GM12878 (cell line): ENCODE measurements at regions not wholly inside any gene's neighbourhood (a gene's known extent, or its start where the extent isn't known, plus 50 kb on each side); places are given as distances from the start of the nearest gene placed in this dataset.

ENCODE experiments used
- BCL11A ChIP-seq: IDR thresholded peaks from 2 replicates; pipeline ENCODE4 v1.6.1; 2011; ENCODE audit warnings: low read depth, low read length
- CHD2 ChIP-seq: IDR thresholded peaks from 2 replicates; pipeline ENCODE4 v1.6.1; 2011; ENCODE audit warnings: low read depth, low read length, improper control_type of control experiment, borderline replicate concordance
- CTCF ChIP-seq, 3 experiments: IDR thresholded peaks in 2 of 3; conservative IDR thresholded peaks in 1 of 3; 2 replicates each; pipeline ENCODE4 v1.5.1; 2011; ENCODE audit warnings: low read depth in 3 of 3, low read length in 3 of 3, mild to moderate bottlenecking in 3 of 3, control low read depth in 2 of 3, moderate library complexity in 2 of 3, inconsistent platforms in 1 of 3, mixed read lengths in 1 of 3; ENCODE audit not compliant: control insufficient read depth in 2 of 3, insufficient read depth in 1 of 3; ENCODE audit errors: extremely low read depth in 1 of 3
- EZH2 ChIP-seq: IDR thresholded peaks from 2 replicates; pipeline ENCODE4 v1.6.1; 2012; ENCODE audit warnings: low read depth, mild to moderate bottlenecking, control low read depth, inconsistent platforms, low read length, borderline replicate concordance; ENCODE audit not compliant: control insufficient read depth
- JUND ChIP-seq: IDR thresholded peaks from 2 replicates; pipeline ENCODE4 v1.6.1; 2012; ENCODE audit warnings: low read depth, mild to moderate bottlenecking, low read length, improper control_type of control experiment, moderate library complexity
- MYC ChIP-seq: IDR thresholded peaks from 2 replicates; pipeline ENCODE4 v1.6.1; 2011; ENCODE audit warnings: mild to moderate bottlenecking, low read length, moderate library complexity, inconsistent platforms; ENCODE audit not compliant: insufficient read depth, insufficient replicate concordance, insufficient read length, severe bottlenecking
- NFYB ChIP-seq: IDR thresholded peaks from 2 replicates; pipeline ENCODE4 v1.6.1; 2011; ENCODE audit warnings: low read depth, mild to moderate bottlenecking, low read length, improper control_type of control experiment, moderate library complexity; ENCODE audit not compliant: insufficient read depth
- RBBP5 ChIP-seq: fragments of 200-600 bp; sonication (generic); conservative IDR thresholded peaks from 2 replicates; pipeline ENCODE4 v1.6.1; 2016
- RCOR1 ChIP-seq: conservative IDR thresholded peaks from 2 replicates; pipeline ENCODE4 v1.6.1; 2012; ENCODE audit warnings: low read depth, low read length, improper control_type of control experiment
- RFX5 ChIP-seq: IDR thresholded peaks from 2 replicates; pipeline ENCODE4 v1.6.1; 2011; ENCODE audit warnings: low read depth, low read length, improper control_type of control experiment
- TARDBP ChIP-seq: IDR thresholded peaks from 2 replicates; pipeline ENCODE4 v1.6.1; 2016; ENCODE audit warnings: borderline replicate concordance
- TBL1XR1 ChIP-seq: IDR thresholded peaks from 2 replicates; pipeline ENCODE4 v1.6.1; 2012; ENCODE audit warnings: low read depth, low read length, improper control_type of control experiment
- ZBTB33 ChIP-seq: fragments of 450-650 bp; IDR thresholded peaks from 2 replicates; pipeline ENCODE4 v1.6.1; 2017; ENCODE audit warnings: mild to moderate bottlenecking
- TF ChIP-seq, protein P1 (sequence below): IDR thresholded peaks from 2 replicates; pipeline ENCODE4 v1.6.1; 2011; ENCODE audit warnings: low read depth, mild to moderate bottlenecking, low read length, moderate library complexity, borderline replicate concordance; ENCODE audit errors: extremely low read depth

DNA sequence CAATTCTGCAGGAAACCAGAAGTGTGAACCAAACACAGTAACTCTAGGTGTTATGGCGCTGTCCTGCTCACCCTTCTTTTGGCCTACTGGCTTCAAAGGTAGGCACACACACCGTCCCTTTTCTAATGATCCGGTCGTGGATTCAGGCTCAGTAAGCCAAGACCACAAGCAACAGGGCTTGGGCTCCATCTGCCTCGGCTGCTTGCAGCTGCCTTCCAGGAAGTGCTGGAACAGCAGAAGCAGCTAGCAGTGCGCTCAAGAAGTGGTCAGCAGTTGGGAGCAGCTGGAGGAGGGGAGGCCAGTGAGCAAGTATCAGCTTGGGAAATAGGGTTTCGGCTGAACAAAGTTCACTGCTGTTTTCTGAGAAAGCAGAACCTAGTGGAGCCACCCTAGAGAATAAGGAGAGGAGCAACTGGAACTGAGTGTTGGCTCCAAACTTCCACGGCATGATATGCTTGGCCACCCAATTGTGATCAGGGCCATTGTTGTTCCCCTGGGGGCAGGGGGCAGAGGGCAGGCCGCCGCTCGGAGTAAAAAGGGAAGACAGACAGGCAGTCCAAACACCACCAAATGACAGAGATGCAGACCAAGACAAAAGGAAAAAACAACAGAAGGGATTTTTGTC, 173.4 kb downstream of the TOMM20 start:
- TF ChIP-seq BCL11A (no peak), RBBP5 (no peak), JUND (no peak), RFX5 (no peak), ZBTB33 (no peak), TBL1XR1 (0 out of 2 replicates have a peak, but pooled peaks have one; percentile 32), EZH2 (no peak), CTCF (IDR thresholded peaks at IDR 0.05 in 2 of 3, conservative IDR thresholded peaks at IDR 0.05 in 1 of 3; ENCODE audit: control insufficient read depth in 2 of 3, extremely low read depth in 1 of 3, insufficient read depth in 1 of 3, low read depth in 3 of 3, low read length in 3 of 3) (no peak), RCOR1 (no peak), TARDBP (no peak), CHD2 (peak; percentile 75; the same call in 1 of the 2 replicates), MYC (no peak), NFYB (no peak)
- TF ChIP-seq, protein P1, sequence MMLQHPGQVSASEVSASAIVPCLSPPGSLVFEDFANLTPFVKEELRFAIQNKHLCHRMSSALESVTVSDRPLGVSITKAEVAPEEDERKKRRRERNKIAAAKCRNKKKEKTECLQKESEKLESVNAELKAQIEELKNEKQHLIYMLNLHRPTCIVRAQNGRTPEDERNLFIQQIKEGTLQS = no peak
